ENCODE measurements at regions not wholly inside any gene's neighbourhood (a gene's known extent, or its start where the extent isn't known, plus 50 kb on each side); places are given as distances from the start of the nearest gene placed in this dataset.

- no peaks in the 10 kb centered on the region for H3K27me3 ChIP-seq
- intact Hi-C loops (cut with DNase I): no loop called here
- WGBS, 4 donors: 68 to 83% (median 71%) methylated on average over 2 of the region's 2 CpGs
Observed at GRCh38 chr11:116556483-116556882, 216.3 kb downstream of the BUD13 start.

GRCh38 chr11:116553482-116553881, 219.3 kb downstream of the BUD13 start:
- H3K4me3 ChIP-seq: no peak overlapping the region
- DNase-seq: no peak
- no peak for TF ChIP-seq CTCF (IDR thresholded peaks at IDR 0.05)
- no peak for TF ChIP-seq POLR2A (IDR thresholded peaks at IDR 0.05)
- H3K27me3 ChIP-seq: no peaks in the 10 kb centered on the region
- 61 to 71% (median 68%) methylated on average over 5 of the region's 5 CpGs for WGBS, 4 donors
- H3K27ac ChIP-seq: no peak overlapping the region
- no peaks in the 10 kb centered on the region for H3K9me3 ChIP-seq (replicated peaks in 1 of 3)
- H3K4me1 ChIP-seq (replicated peaks in 1 of 2): no peaks in the 10 kb centered on the region
- intact Hi-C loops (cut with DNase I): no loop called here
- H3K36me3 ChIP-seq (replicated peaks in 1 of 2): no peaks in the 10 kb centered on the region

More at GRCh38 chr11:116556483-116556882, 216.3 kb downstream of the BUD13 start:
- Histone ChIP-seq H3K9me3 (replicated peaks in 1 of 3) (no peaks in the 10 kb centered on the region), H3K4me3 (no peak overlapping the region), H3K4me1 (replicated peaks in 1 of 2) (no peaks in the 10 kb centered on the region), H3K27ac (no peak overlapping the region), H3K36me3 (replicated peaks in 1 of 2) (no peaks in the 10 kb centered on the region)
- DNase-seq: no peak
- TF ChIP-seq CTCF (IDR thresholded peaks at IDR 0.05) (no peak), POLR2A (IDR thresholded peaks at IDR 0.05) (no peak)

- Histone ChIP-seq H3K27ac (no peak overlapping the region), H3K36me3 (replicated peaks in 1 of 2) (no peaks in the 10 kb centered on the region), H3K9me3 (replicated peaks in 1 of 3) (no peaks in the 10 kb centered on the region), H3K27me3 (no peaks in the 10 kb centered on the region), H3K4me1 (replicated peaks in 1 of 2) (no peaks in the 10 kb centered on the region), H3K4me3 (no peak overlapping the region)
- 84 to 94% (median 90%) methylated on average over 4 of the region's 4 CpGs for WGBS, 4 donors
- TF ChIP-seq CTCF (IDR thresholded peaks at IDR 0.05) (no peak), POLR2A (IDR thresholded peaks at IDR 0.05) (no peak)
- intact Hi-C loops (cut with DNase I): no loop called here
- DNase-seq: no peak
Observed at GRCh38 chr11:116551576-116551975, 221.2 kb downstream of the BUD13 start.

- no peak for DNase-seq
- WGBS, 4 donors: 74 to 80% (median 79%) methylated on average over 7 of the region's 7 CpGs
- intact Hi-C loops (cut with DNase I): no loop called here
Observed at GRCh38 chr11:116548256-116548655, 224.5 kb downstream of the BUD13 start.

More at GRCh38 chr11:116548256-116548655, 224.5 kb downstream of the BUD13 start:
- Histone ChIP-seq H3K4me1 (replicated peaks in 1 of 2) (no peaks in the 10 kb centered on the region), H3K27ac (no peak overlapping the region), H3K27me3 (no peaks in the 10 kb centered on the region), H3K36me3 (replicated peaks in 1 of 2) (no peaks in the 10 kb centered on the region), H3K4me3 (no peak overlapping the region), H3K9me3 (replicated peaks in 1 of 3) (no peaks in the 10 kb centered on the region)
- TF ChIP-seq POLR2A (IDR thresholded peaks at IDR 0.05) (no peak), CTCF (IDR thresholded peaks at IDR 0.05) (no peak)
